ENCODE measurements at regions not wholly inside any gene's neighbourhood (a gene's known extent, or its start where the extent isn't known, plus 50 kb on each side); places are given as distances from the start of the nearest gene placed in this dataset.

DNA sequence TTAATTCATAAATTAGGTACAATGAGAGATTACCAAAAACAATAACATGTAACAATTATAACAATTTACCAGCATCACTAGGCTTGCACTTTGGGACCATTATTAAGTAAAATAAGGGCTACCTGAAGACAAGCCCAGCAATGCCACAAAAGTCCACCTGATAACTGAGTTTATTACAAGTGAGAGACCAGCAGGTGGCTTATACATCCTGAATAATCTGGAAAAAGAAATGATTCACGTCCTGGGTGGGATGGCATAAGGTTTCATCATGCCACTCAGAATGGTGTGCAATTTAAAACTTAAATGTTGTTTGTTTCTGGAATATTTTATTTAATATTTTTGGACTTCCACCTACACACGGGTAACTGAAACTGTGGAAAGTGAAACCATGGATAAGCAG is 1287.1 kb upstream of the GBE1 start:
- TF ChIP-seq, protein P1, sequence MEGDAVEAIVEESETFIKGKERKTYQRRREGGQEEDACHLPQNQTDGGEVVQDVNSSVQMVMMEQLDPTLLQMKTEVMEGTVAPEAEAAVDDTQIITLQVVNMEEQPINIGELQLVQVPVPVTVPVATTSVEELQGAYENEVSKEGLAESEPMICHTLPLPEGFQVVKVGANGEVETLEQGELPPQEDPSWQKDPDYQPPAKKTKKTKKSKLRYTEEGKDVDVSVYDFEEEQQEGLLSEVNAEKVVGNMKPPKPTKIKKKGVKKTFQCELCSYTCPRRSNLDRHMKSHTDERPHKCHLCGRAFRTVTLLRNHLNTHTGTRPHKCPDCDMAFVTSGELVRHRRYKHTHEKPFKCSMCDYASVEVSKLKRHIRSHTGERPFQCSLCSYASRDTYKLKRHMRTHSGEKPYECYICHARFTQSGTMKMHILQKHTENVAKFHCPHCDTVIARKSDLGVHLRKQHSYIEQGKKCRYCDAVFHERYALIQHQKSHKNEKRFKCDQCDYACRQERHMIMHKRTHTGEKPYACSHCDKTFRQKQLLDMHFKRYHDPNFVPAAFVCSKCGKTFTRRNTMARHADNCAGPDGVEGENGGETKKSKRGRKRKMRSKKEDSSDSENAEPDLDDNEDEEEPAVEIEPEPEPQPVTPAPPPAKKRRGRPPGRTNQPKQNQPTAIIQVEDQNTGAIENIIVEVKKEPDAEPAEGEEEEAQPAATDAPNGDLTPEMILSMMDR (IDR thresholded peaks at IDR 0.05), result no peak
- no peak for TF ChIP-seq POLR2A (IDR thresholded peaks at IDR 0.05)
